IPS-11a (cell line): ENCODE measurements at regions not wholly inside any gene's neighbourhood (a gene's known extent, or its start where the extent isn't known, plus 50 kb on each side); places are given as distances from the start of the nearest gene placed in this dataset.

ENCODE experiments used
- H3K4me3 ChIP-seq: one replicate; pipeline ENCODE4 v1.5.1; 2013; ENCODE audit warnings: low read depth, low read length, control low read depth

- no peak overlapping the region for H3K4me3 ChIP-seq
Observed at GRCh38 chr9:29838491-29839020, 2265.3 kb upstream of the C9orf72 start.

- no peak overlapping the region for H3K4me3 ChIP-seq
Observed at GRCh38 chr9:29844251-29844650, 2271.0 kb upstream of the C9orf72 start.

GRCh38 chr9:29850664-29851063 is 2277.4 kb upstream of the C9orf72 start:
- no peak overlapping the region for H3K4me3 ChIP-seq

GRCh38 chr9:29861803-29862202 is 2288.5 kb upstream of the C9orf72 start:
- H3K4me3 ChIP-seq: no peak overlapping the region

GRCh38 chr9:29865764-29866313 is 2292.6 kb upstream of the C9orf72 start:
- no peak overlapping the region for H3K4me3 ChIP-seq

GRCh38 chr9:29866556-29866955 is 2293.3 kb upstream of the C9orf72 start:
- no peak overlapping the region for H3K4me3 ChIP-seq

- H3K4me3 ChIP-seq: no peak overlapping the region
Observed at GRCh38 chr9:29873579-29873978, 2300.3 kb upstream of the C9orf72 start.

GRCh38 chr9:29875547-29875946 is 2302.3 kb upstream of the C9orf72 start:
- H3K4me3 ChIP-seq: no peak overlapping the region

GRCh38 chr9:29882767-29883166 is 2309.5 kb upstream of the C9orf72 start:
- no peak overlapping the region for H3K4me3 ChIP-seq

GRCh38 chr9:29906065-29906464 is 2332.8 kb upstream of the C9orf72 start:
- H3K4me3 ChIP-seq: no peak overlapping the region

- H3K4me3 ChIP-seq: no peak overlapping the region
Observed at GRCh38 chr9:29928072-29928471, 2354.8 kb upstream of the C9orf72 start.

- no peak overlapping the region for H3K4me3 ChIP-seq
Observed at GRCh38 chr9:29939559-29939958, 2366.3 kb upstream of the C9orf72 start.

GRCh38 chr9:29945012-29945411 is 2371.7 kb upstream of the C9orf72 start:
- H3K4me3 ChIP-seq: no peak overlapping the region

- no peak overlapping the region for H3K4me3 ChIP-seq
Observed at GRCh38 chr9:29958469-29958868, 2385.2 kb upstream of the C9orf72 start.

- no peak overlapping the region for H3K4me3 ChIP-seq
Observed at GRCh38 chr9:29965834-29966233, 2392.6 kb upstream of the C9orf72 start.

- H3K4me3 ChIP-seq: no peak overlapping the region
Observed at GRCh38 chr9:29966247-29966646, 2393.0 kb upstream of the C9orf72 start.

- H3K4me3 ChIP-seq: no peak overlapping the region
Observed at GRCh38 chr9:29968831-29969230, 2395.6 kb upstream of the C9orf72 start.

GRCh38 chr9:29969408-29969807 is 2396.1 kb upstream of the C9orf72 start:
- no peak overlapping the region for H3K4me3 ChIP-seq

- H3K4me3 ChIP-seq: no peak overlapping the region
Observed at GRCh38 chr9:29969856-29970647, 2396.8 kb upstream of the C9orf72 start.

- H3K4me3 ChIP-seq: no peak overlapping the region
Observed at GRCh38 chr9:29974197-29974596, 2400.9 kb upstream of the C9orf72 start.

GRCh38 chr9:29976981-29977380 is 2403.7 kb upstream of the C9orf72 start:
- H3K4me3 ChIP-seq: no peak overlapping the region

- no peak overlapping the region for H3K4me3 ChIP-seq
Observed at GRCh38 chr9:29981013-29981412, 2403.4 kb upstream of the ACO1 start.
